Transverse colon (tissue), 4 donors: ENCODE measurements at regions not wholly inside any gene's neighbourhood (a gene's known extent, or its start where the extent isn't known, plus 50 kb on each side); places are given as distances from the start of the nearest gene placed in this dataset.

Experiments used
- DNase-seq: peaks from one replicate; pipeline ENCODE4 v3.0.0-alpha.2; 2019
- H3K27ac ChIP-seq, 4 donors: fragments of 200-600 bp; sonication (generic); 2 replicates each; pipeline ENCODE4 v1.5.1; 2016 to 2018; ENCODE audit warnings: inconsistent platforms in 4 of 4
- H3K27me3 ChIP-seq: fragments of 200-600 bp; sonication (generic); 2 replicates; pipeline ENCODE4 v1.5.1; 2017; ENCODE audit warnings: inconsistent platforms
- H3K36me3 ChIP-seq, 4 donors: fragments of 200-600 bp; sonication (generic); 2 replicates each; pipeline ENCODE4 v1.5.1; 2017 to 2019; ENCODE audit warnings: inconsistent platforms in 4 of 4
- H3K4me1 ChIP-seq, 4 donors: fragments of 200-600 bp; sonication (generic); 2 replicates each; pipeline ENCODE4 v1.5.1; 2017 to 2020; ENCODE audit warnings: inconsistent platforms in 4 of 4
- H3K4me3 ChIP-seq, 4 donors: fragments of 200-600 bp; sonication (generic); 1 replicate in 1 of 4; 2 replicates in 3 of 4; pipeline versions ENCODE4 v1.5.1 to v1.6.1; 2017 to 2019; ENCODE audit warnings: inconsistent platforms in 4 of 4
- H3K9me3 ChIP-seq, 2 donors: fragments of 200-600 bp; sonication (generic); 2 replicates each; pipeline ENCODE4 v1.5.1; 2017 to 2019; ENCODE audit warnings: inconsistent platforms in 2 of 2
- CTCF ChIP-seq, 5 experiments: fragments of 200-600 bp in 3 of 5; fragments of 450-650 bp in 2 of 5; sonication (generic) in 3 of 5; IDR thresholded peaks; 1 replicate in 2 of 5; 2 replicates in 3 of 5; pipeline ENCODE4 v1.5.1; 2016 to 2017; ENCODE audit warnings: antibody characterized with exemption in 5 of 5, inconsistent platforms in 3 of 5, mild to moderate bottlenecking in 2 of 5, moderate library complexity in 1 of 5
- EP300 ChIP-seq: sonication (generic); formaldehyde crosslinking; IDR thresholded peaks from one replicate; pipeline ENCODE4 v1.6.1; 2017; ENCODE audit warnings: antibody characterized with exemption, low read depth
- POLR2A ChIP-seq: fragments of 450-650 bp; IDR thresholded peaks from one replicate; pipeline ENCODE4 v1.6.1; 2016; ENCODE audit warnings: antibody characterized with exemption, mild to moderate bottlenecking, moderate library complexity
- POLR2AphosphoS5 ChIP-seq, 3 donors: sonication (generic); formaldehyde crosslinking; IDR thresholded peaks; one replicate each; pipeline ENCODE4 v1.6.1; 2016; ENCODE audit warnings: antibody characterized with exemption in 3 of 3
- WGBS, 2 donors: methylation state at CpG; one replicate each; pipeline ENCODE4 v1.1.5; 2018; ENCODE audit warnings: low coverage in 1 of 2; 5-methylcytosine and 5-hydroxymethylcytosine counted together
- in situ Hi-C, 4 donors: fragments of 200-750 bp; cut with MboI; loops; one replicate each; pipeline versions ENCODE4 v1.15.0 to v1.15.1; 2017; ENCODE audit warnings: low sequenced_read_pairs in 3 of 4, low pct_ligation_motif_present in 1 of 4, low pct_unique_long_range_greater_than_20kb in 1 of 4
- intact Hi-C: fragments of 100-400 bp; cut with DNase I; formaldehyde crosslinking; loops from one replicate; pipeline ENCODE4 v1.15.1; 2023; ENCODE audit warnings: low total_unique reads

- WGBS, 2 donors: 83 to 89% methylated on average over 1 to 3 of the region's 4 CpGs
- in situ Hi-C loops: no loop called here
- no peaks in the 10 kb centered on the region for H3K4me1 ChIP-seq
- H3K4me3 ChIP-seq: no peak overlapping the region
- H3K27me3 ChIP-seq: no peaks in the 10 kb centered on the region
- no peak overlapping the region for H3K27ac ChIP-seq
- intact Hi-C loops: no loop called here
- H3K9me3 ChIP-seq: no peaks in the 10 kb centered on the region
- no peaks in the 10 kb centered on the region for H3K36me3 ChIP-seq
- TF ChIP-seq POLR2AphosphoS5 (IDR thresholded peaks at IDR 0.05) (no peak), CTCF (IDR thresholded peaks at IDR 0.05) (no peak), EP300 (no peak), POLR2A (no peak)
- no peak for DNase-seq
Measured at GRCh38 chr7:79968077-79968648, 166.5 kb upstream of the GNAI1 start.

GRCh38 chr7:79965946-79966345 is 168.7 kb upstream of the GNAI1 start:
- Histone ChIP-seq H3K9me3 (no peaks in the 10 kb centered on the region), H3K4me1 (no peaks in the 10 kb centered on the region), H3K36me3 (no peaks in the 10 kb centered on the region), H3K27me3 (no peaks in the 10 kb centered on the region), H3K4me3 (no peak overlapping the region), H3K27ac (no peak overlapping the region)
- DNase-seq: no peak
- 83 to 89% methylated on average over 4 of the region's 4 CpGs for WGBS, 2 donors
- intact Hi-C loops: no loop called here
- in situ Hi-C loops: no loop called here
- no peak for TF ChIP-seq POLR2AphosphoS5 (IDR thresholded peaks at IDR 0.05)
- no peak for TF ChIP-seq CTCF (IDR thresholded peaks at IDR 0.05)
- no peak for TF ChIP-seq POLR2A
- no peak for TF ChIP-seq EP300

GRCh38 chr7:79964463-79964862 is 170.2 kb upstream of the GNAI1 start:
- no peak for DNase-seq
- Histone ChIP-seq H3K9me3 (no peaks in the 10 kb centered on the region), H3K4me3 (no peak overlapping the region), H3K36me3 (no peaks in the 10 kb centered on the region), H3K27me3 (no peaks in the 10 kb centered on the region), H3K27ac (no peak overlapping the region), H3K4me1 (no peaks in the 10 kb centered on the region)
- 69 to 85% methylated on average over 1 of the region's 1 CpG for WGBS, 2 donors
- TF ChIP-seq CTCF (IDR thresholded peaks at IDR 0.05) (no peak), POLR2A (no peak), POLR2AphosphoS5 (IDR thresholded peaks at IDR 0.05) (no peak), EP300 (no peak)
- intact Hi-C loops: no loop called here
- in situ Hi-C loops: no loop called here

GRCh38 chr7:79953130-79953529 is 181.5 kb upstream of the GNAI1 start:
- no peaks in the 10 kb centered on the region for H3K4me1 ChIP-seq
- H3K27ac ChIP-seq: no peak overlapping the region
- no peaks in the 10 kb centered on the region for H3K27me3 ChIP-seq
- no peak for DNase-seq
- H3K36me3 ChIP-seq: no peaks in the 10 kb centered on the region
- intact Hi-C loops (no loop called here), in situ Hi-C loops (no loop called here)
- 61 to 69% methylated on average over 4 of the region's 4 CpGs for WGBS, 2 donors
- H3K4me3 ChIP-seq: no peak overlapping the region
- TF ChIP-seq POLR2AphosphoS5 (IDR thresholded peaks at IDR 0.05): no peak
- TF ChIP-seq POLR2A: no peak
- TF ChIP-seq EP300: no peak
- no peak for TF ChIP-seq CTCF (IDR thresholded peaks at IDR 0.05)
- H3K9me3 ChIP-seq: no peaks in the 10 kb centered on the region
